Breast epithelium (tissue), 3 donors: ENCODE measurements at regions not wholly inside any gene's neighbourhood (a gene's known extent, or its start where the extent isn't known, plus 50 kb on each side); places are given as distances from the start of the nearest gene placed in this dataset.

Experiments
- CTCF ChIP-seq, 3 donors: fragments of 450-650 bp; IDR thresholded peaks; one replicate each; pipeline ENCODE4 v1.5.1; 2016 to 2017; ENCODE audit warnings: antibody characterized with exemption in 3 of 3, mild to moderate bottlenecking in 3 of 3, moderate library complexity in 3 of 3
- POLR2A ChIP-seq: fragments of 450-650 bp; IDR thresholded peaks from one replicate; pipeline ENCODE4 v1.6.1; 2016; ENCODE audit warnings: antibody characterized with exemption, mild to moderate bottlenecking, moderate library complexity
- POLR2AphosphoS5 ChIP-seq, 3 donors: sonication (generic); formaldehyde crosslinking; IDR thresholded peaks; one replicate each; pipeline ENCODE4 v1.6.1; 2017; ENCODE audit warnings: antibody characterized with exemption in 3 of 3

DNA sequence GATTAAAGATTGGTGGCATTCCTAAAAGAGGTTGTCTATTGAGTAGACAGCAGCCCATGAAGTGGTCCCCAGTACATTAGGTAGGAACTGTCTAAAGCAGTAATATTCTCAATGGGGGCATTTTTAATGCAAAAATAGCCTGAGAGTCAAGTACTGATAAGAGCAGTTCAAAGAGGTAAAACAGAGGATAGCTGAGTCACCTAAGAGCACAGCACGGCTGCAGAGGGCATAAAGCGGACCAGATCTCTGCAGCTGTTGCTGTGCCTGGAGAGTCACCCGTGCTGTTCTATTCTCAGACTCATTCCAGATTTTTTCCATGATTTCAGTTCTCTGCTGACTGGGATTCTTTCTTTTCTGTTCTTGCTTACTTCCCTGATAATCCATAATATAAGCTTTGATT lies 313.2 kb downstream of the OLFM3 start:
- no peak for TF ChIP-seq POLR2AphosphoS5 (IDR thresholded peaks at IDR 0.05)
- no peak for TF ChIP-seq CTCF (IDR thresholded peaks at IDR 0.05)
- no peak for TF ChIP-seq POLR2A
